Thymus (tissue), 11 donors: ENCODE measurements at regions not wholly inside any gene's neighbourhood (a gene's known extent, or its start where the extent isn't known, plus 50 kb on each side); places are given as distances from the start of the nearest gene placed in this dataset.

ENCODE experiments used
- DNase-seq, 9 donors: peaks; one replicate each; pipeline ENCODE4 v3.0.0-alpha.2; 2013; ENCODE audit warnings: low spot score in 9 of 9, low read depth in 6 of 9, missing footprints in 1 of 9
- H3K27ac ChIP-seq, 2 donors: one replicate each; pipeline ENCODE4 v1.5.1; 2013; ENCODE audit warnings: control low read depth in 1 of 2, low read depth in 1 of 2, low read length in 1 of 2, mild to moderate bottlenecking in 1 of 2, moderate library complexity in 1 of 2
- H3K27me3 ChIP-seq, 2 donors: one replicate each; pipeline ENCODE4 v1.5.1; 2013; ENCODE audit warnings: low read length in 1 of 2; ENCODE audit not compliant: control insufficient read depth in 2 of 2, insufficient read depth in 1 of 2
- H3K36me3 ChIP-seq, 2 donors: one replicate each; pipeline ENCODE4 v1.5.1; 2013; ENCODE audit warnings: low read length in 1 of 2, mild to moderate bottlenecking in 1 of 2, moderate library complexity in 1 of 2; ENCODE audit not compliant: control insufficient read depth in 2 of 2, insufficient read depth in 2 of 2
- H3K4me1 ChIP-seq, 2 donors: one replicate each; pipeline ENCODE4 v1.5.1; 2013; ENCODE audit warnings: low read length in 2 of 2; ENCODE audit not compliant: control insufficient read depth in 2 of 2, insufficient read depth in 2 of 2
- H3K4me3 ChIP-seq, 2 donors: one replicate each; pipeline ENCODE4 v1.5.1; 2013; ENCODE audit warnings: low read length in 2 of 2, control low read depth in 1 of 2, mild to moderate bottlenecking in 1 of 2
- H3K9me3 ChIP-seq, 2 donors: one replicate each; pipeline ENCODE4 v1.5.1; 2013; ENCODE audit warnings: low read length in 1 of 2, mild to moderate bottlenecking in 1 of 2; ENCODE audit not compliant: control insufficient read depth in 2 of 2, insufficient read depth in 1 of 2
- whole genome bisulfite sequencing: extraction: QIAGEN DNeasy Blood & Tissue Kit; methylation state at CpG from one replicate; pipeline ENCODE4 v1.1.7; 2013; 5-methylcytosine and 5-hydroxymethylcytosine counted together
- donor health status: healthy.

DNA sequence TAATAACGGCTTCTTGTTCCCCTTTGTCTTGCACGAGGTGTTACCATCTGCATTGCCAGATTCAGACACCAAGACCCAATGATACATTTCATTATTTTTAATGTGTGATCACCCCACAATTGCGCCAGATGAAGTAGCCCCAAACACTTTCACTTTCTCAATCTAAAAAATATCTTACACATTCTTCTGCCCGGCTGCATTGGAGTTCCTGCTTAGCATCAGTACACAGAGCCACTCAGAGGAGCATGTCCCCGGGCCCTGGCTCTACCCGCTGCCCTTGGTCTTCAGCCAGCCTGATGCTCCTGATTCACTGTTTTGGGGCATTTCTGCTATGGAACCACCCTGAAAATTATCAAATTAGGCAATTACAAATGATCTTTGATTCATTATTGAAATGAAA is 66.0 kb upstream of the TENM3 start:
- Histone ChIP-seq H3K27ac (no peak overlapping the region), H3K4me3 (no peak overlapping the region), H3K9me3 (no peaks in the 10 kb centered on the region), H3K4me1 (no peaks in the 10 kb centered on the region), H3K27me3 (no peaks in the 10 kb centered on the region), H3K36me3 (no peaks in the 10 kb centered on the region)
- no peak for DNase-seq
- 90% methylated on average over 6 of the region's 6 CpGs for WGBS

DNA sequence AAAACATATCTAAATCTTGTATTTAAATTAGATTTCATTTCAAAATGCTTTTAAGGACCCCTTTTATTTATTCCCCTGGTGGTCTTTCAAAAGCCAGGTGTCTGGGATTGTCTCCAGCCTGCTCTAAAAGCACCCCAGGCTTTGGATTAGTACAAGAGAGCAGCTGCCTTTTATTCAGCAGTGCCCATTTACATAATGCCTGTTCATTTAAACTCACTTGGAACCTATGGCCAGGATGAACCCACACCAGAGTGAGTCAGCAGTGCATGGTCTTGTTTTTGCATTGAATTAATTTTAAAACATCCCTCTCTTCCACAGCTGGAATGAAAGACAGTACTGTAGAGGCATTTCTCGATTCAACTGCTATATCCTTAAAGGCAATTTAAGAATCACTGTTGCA is 64.1 kb upstream of the TENM3 start:
- Histone ChIP-seq H3K27me3 (no peaks in the 10 kb centered on the region), H3K27ac (no peak overlapping the region), H3K4me1 (no peaks in the 10 kb centered on the region), H3K36me3 (no peaks in the 10 kb centered on the region), H3K4me3 (no peak overlapping the region), H3K9me3 (no peaks in the 10 kb centered on the region)
- DNase-seq, result no peak
- whole genome bisulfite sequencing, result 85% methylated on average over 1 of the region's 1 CpG

DNA sequence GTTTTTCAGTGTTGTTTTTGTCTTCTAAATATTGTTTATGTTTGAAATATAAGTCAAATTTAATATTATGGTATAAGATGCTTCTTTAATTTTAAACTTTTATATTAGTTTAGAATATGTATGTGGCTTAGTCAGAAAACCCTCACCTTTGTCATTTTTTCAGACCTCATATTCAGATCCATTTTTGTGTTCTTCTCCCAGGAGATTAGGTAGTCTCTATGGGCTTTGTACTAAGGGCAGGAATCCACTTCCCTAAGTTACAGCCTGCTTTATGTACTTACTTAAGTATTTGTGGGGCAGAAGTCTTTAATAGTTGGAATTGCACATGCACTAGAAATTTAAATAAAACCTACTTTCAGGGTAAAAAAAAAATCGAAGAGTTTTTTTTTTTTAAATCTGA is 63.5 kb upstream of the TENM3 start:
- WGBS, result 91% methylated on average over 1 of the region's 1 CpG
- Histone ChIP-seq H3K27ac (no peak overlapping the region), H3K27me3 (no peaks in the 10 kb centered on the region), H3K4me3 (no peak overlapping the region), H3K9me3 (no peaks in the 10 kb centered on the region), H3K4me1 (no peaks in the 10 kb centered on the region), H3K36me3 (no peaks in the 10 kb centered on the region)
- DNase-seq, result no peak

GRCh38 chr4:182185491-182185890 is 57.7 kb upstream of the TENM3 start:
- H3K4me3 ChIP-seq, result no peak overlapping the region
- no peak overlapping the region for H3K27ac ChIP-seq
- no peaks in the 10 kb centered on the region for H3K27me3 ChIP-seq
- no peaks in the 10 kb centered on the region for H3K4me1 ChIP-seq
- no peak for DNase-seq
- H3K36me3 ChIP-seq, result no peaks in the 10 kb centered on the region
- no peaks in the 10 kb centered on the region for H3K9me3 ChIP-seq
- WGBS, result 86% methylated on average over 6 of the region's 6 CpGs

DNA sequence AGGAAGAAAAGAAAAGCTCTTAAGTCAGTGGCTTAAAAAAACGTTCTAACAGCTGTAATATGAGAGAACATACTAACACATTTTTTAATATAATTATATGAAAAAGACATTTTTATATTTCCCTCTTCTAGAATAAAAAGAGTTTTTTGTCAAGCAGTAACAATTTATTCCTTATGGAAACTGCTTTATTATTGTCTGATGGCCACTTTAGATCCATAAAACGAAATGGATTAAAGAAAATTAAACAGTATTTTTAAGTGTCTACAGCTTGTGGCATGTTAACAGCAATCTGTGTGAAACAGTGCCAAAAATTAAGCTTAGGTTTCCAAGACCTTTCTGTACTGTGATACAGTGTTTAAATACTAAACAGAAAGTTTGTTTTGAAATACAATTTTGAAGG is 55.5 kb upstream of the TENM3 start:
- WGBS, result 57% methylated on average over 2 of the region's 2 CpGs
- Histone ChIP-seq H3K4me3 (no peak overlapping the region), H3K4me1 (no peaks in the 10 kb centered on the region), H3K36me3 (no peaks in the 10 kb centered on the region), H3K27ac (no peak overlapping the region), H3K9me3 (no peaks in the 10 kb centered on the region), H3K27me3 (no peaks in the 10 kb centered on the region)
- DNase-seq, result no peak

- no peak overlapping the region for H3K4me3 ChIP-seq
- DNase-seq, result no peak
- no peaks in the 10 kb centered on the region for H3K27me3 ChIP-seq
- 92% methylated on average over 3 of the region's 3 CpGs for WGBS
- H3K27ac ChIP-seq, result no peak overlapping the region
- H3K36me3 ChIP-seq, result no peaks in the 10 kb centered on the region
- H3K4me1 ChIP-seq, result no peaks in the 10 kb centered on the region
- H3K9me3 ChIP-seq, result no peaks in the 10 kb centered on the region
Observed at GRCh38 chr4:182188622-182189021, 54.6 kb upstream of the TENM3 start.

GRCh38 chr4:182189103-182189878 is 53.9 kb upstream of the TENM3 start:
- H3K4me3 ChIP-seq, result no peak overlapping the region
- no peaks in the 10 kb centered on the region for H3K27me3 ChIP-seq
- H3K36me3 ChIP-seq, result no peaks in the 10 kb centered on the region
- H3K27ac ChIP-seq, result no peak overlapping the region
- H3K9me3 ChIP-seq, result no peaks in the 10 kb centered on the region
- WGBS, result 76% methylated on average over 8 of the region's 8 CpGs
- H3K4me1 ChIP-seq, result no peaks in the 10 kb centered on the region
- no peak for DNase-seq

- DNase-seq, result no peak
- no peak overlapping the region for H3K4me3 ChIP-seq
- H3K27me3 ChIP-seq, result no peaks in the 10 kb centered on the region
- no peak overlapping the region for H3K27ac ChIP-seq
- no peaks in the 10 kb centered on the region for H3K36me3 ChIP-seq
- H3K4me1 ChIP-seq, result no peaks in the 10 kb centered on the region
- H3K9me3 ChIP-seq, result no peaks in the 10 kb centered on the region
- WGBS, result 84% methylated on average over 8 of the region's 8 CpGs
Observed at GRCh38 chr4:182190306-182190705, 52.9 kb upstream of the TENM3 start.

GRCh38 chr4:182192511-182193181 is 50.6 kb upstream of the TENM3 start:
- no peaks in the 10 kb centered on the region for H3K4me1 ChIP-seq
- no peak overlapping the region for H3K4me3 ChIP-seq
- H3K27me3 ChIP-seq, result no peaks in the 10 kb centered on the region
- WGBS, result 78% methylated on average over 1 of the region's 1 CpG
- no peaks in the 10 kb centered on the region for H3K36me3 ChIP-seq
- H3K9me3 ChIP-seq, result no peaks in the 10 kb centered on the region
- H3K27ac ChIP-seq, result no peak overlapping the region
- DNase-seq, result no peak
